ENCODE measurements at regions not wholly inside any gene's neighbourhood (a gene's known extent, or its start where the extent isn't known, plus 50 kb on each side); places are given as distances from the start of the nearest gene placed in this dataset.

DNA sequence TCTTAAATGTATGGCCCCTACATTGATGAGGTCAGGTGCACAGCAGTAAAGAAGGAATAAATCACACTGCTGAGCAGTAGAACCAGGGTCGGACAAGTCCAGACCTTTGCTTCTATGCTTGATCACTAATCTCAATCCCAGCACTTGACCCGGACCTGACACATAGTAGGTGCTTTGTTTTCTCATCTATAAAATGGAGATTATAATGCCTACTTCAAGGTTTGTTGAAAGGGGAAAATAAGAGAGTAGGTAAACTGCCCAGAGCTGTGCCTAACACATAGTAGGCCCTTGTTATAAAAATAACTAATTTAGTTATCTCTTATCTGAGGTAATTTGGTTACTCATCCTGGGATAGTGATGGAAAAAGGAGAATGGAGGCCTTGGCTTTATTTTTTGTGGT lies 125.0 kb downstream of the RXFP2 start:
- H3K4ac ChIP-seq (ENCODE audit: low read depth, low read length), result no peak overlapping the region
- H3K23me2 ChIP-seq (ENCODE audit: insufficient read length, low read depth, low read length, poor library complexity, severe bottlenecking), result no peaks in the 10 kb centered on the region
- no peak overlapping the region for H3K18ac ChIP-seq (ENCODE audit: insufficient read length, low read depth, low read length)
- no peaks in the 10 kb centered on the region for H3K9me3 ChIP-seq (ENCODE audit: control insufficient read depth, low read depth, low read length)
- H2AFZ ChIP-seq (ENCODE audit: low read length), result no peak overlapping the region
- Mint-ChIP-seq H3K36me3 (ENCODE audit: insufficient read depth in 1 of 3, low read depth in 3 of 3) (no peaks in the 10 kb centered on the region), H3K27me3 (ENCODE audit: low read depth) (no peaks in the 10 kb centered on the region; the same call in 1 of the 2 replicates), H3K27ac (no peak overlapping the region), H3K4me3 (no peak overlapping the region), H3K9me3 (no peaks in the 10 kb centered on the region), H3K4me1 (peaks cover 4 to 6% of the 10 kb centered on the region in 2 experiments)
- H3K9ac ChIP-seq (ENCODE audit: extremely low read depth, insufficient read length, low read length), result no peak overlapping the region
- no peak overlapping the region for H4K8ac ChIP-seq (replicated peaks; ENCODE audit: insufficient read length, low read depth, low read length)
- no peak overlapping the region for H3K23ac ChIP-seq (ENCODE audit: insufficient read length, low read depth, low read length)
- no peaks in the 10 kb centered on the region for H3K79me1 ChIP-seq (ENCODE audit: insufficient read depth, low read depth, low read length, poor library complexity, severe bottlenecking)
- H3K27ac ChIP-seq (ENCODE audit: insufficient read length, low read depth, low read length), result no peak overlapping the region
- no peak for DNase-seq
- no peak overlapping the region for H2BK15ac ChIP-seq (ENCODE audit: low read depth, low read length)
- no peak for TF ChIP-seq CTCF (conservative IDR thresholded peaks at IDR 0.05)
- no peak overlapping the region for H2AK5ac ChIP-seq (ENCODE audit: insufficient read length, low read length)
- H4K20me1 ChIP-seq (ENCODE audit: control insufficient read depth, insufficient read depth, insufficient read length), result no peaks in the 10 kb centered on the region
- no peaks in the 10 kb centered on the region for H3K4me1 ChIP-seq (ENCODE audit: insufficient read depth, low read length)
- no peak overlapping the region for H2BK20ac ChIP-seq (ENCODE audit: low read depth, low read length, poor library complexity, severe bottlenecking)
- H3K4me2 ChIP-seq (ENCODE audit: insufficient read depth, insufficient read length, low read length), result no peak overlapping the region
- no peak overlapping the region for H2BK12ac ChIP-seq (ENCODE audit: insufficient read length, low read depth, low read length)
- H3K14ac ChIP-seq (ENCODE audit: insufficient read depth, low read length), result no peak overlapping the region
- H4K5ac ChIP-seq (ENCODE audit: insufficient read length, low read depth, low read length), result no peak overlapping the region
- H4K91ac ChIP-seq (ENCODE audit: insufficient read length, low read depth, low read length), result no peak overlapping the region
- no CpG with 5 or more reads among the region's 2 CpGs for WGBS (ENCODE audit: extremely low coverage, insufficient read length, low lambda C conversion rate)
- H3T11ph ChIP-seq (ENCODE audit: low read length), result no peak overlapping the region
- no peak overlapping the region for H3K56ac ChIP-seq (ENCODE audit: insufficient read length, low read depth, low read length)
- H3K79me2 ChIP-seq (ENCODE audit: insufficient read depth, low read length), result no peaks in the 10 kb centered on the region
- H2BK5ac ChIP-seq (ENCODE audit: insufficient read length, low read length), result no peak overlapping the region
- no peaks in the 10 kb centered on the region for H3K27me3 ChIP-seq (ENCODE audit: insufficient read depth, low read length)
- no peak overlapping the region for H2BK120ac ChIP-seq (ENCODE audit: low read depth, low read length, poor library complexity, severe bottlenecking)
